ENCODE measurements at regions not wholly inside any gene's neighbourhood (a gene's known extent, or its start where the extent isn't known, plus 50 kb on each side); places are given as distances from the start of the nearest gene placed in this dataset.

DNA sequence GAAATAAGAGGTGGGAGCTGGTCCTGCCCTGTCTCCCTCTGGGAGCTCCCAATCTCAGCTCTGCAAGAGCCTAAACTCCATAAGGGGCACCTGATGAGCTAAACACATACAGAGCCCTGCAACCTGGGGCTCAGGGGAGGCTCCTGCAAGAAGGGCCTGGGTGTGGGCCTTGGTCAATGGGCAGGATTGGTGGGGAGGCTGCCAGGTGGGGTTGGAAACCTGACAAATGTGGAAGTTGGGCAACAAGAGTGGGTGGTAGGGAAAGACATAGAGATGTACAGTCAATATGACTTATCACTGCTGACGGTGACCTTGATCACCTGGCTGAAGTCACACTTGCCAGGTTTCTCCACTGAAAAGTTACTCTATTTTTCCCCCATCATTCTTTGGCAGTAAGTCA lies 209.9 kb downstream of the TTC32 start:
- 94 to 100% (median 97%) methylated on average over 1 of the region's 1 CpG for WGBS, 5 donors
- Histone ChIP-seq H3K27me3 (replicated peaks in 1 of 7) (no peaks in the 10 kb centered on the region), H3K9me3 (peaks cover 0 to 9% (median 2%) of the 10 kb centered on the region in 8 donors), H3K4me3 (no peak overlapping the region), H3K36me3 (no peaks in the 10 kb centered on the region), H3K4me1 (no peaks in the 10 kb centered on the region), H3K27ac (no peak overlapping the region)
- DNase-seq, result no peak
- intact Hi-C loops (cut with DNase I; ENCODE audit: low total_unique reads), result no loop called here
- TF ChIP-seq POLR2AphosphoS5 (IDR thresholded peaks at IDR 0.05) (no peak), POLR2A (IDR thresholded peaks at IDR 0.05) (no peak)
- TF ChIP-seq, protein P1, sequence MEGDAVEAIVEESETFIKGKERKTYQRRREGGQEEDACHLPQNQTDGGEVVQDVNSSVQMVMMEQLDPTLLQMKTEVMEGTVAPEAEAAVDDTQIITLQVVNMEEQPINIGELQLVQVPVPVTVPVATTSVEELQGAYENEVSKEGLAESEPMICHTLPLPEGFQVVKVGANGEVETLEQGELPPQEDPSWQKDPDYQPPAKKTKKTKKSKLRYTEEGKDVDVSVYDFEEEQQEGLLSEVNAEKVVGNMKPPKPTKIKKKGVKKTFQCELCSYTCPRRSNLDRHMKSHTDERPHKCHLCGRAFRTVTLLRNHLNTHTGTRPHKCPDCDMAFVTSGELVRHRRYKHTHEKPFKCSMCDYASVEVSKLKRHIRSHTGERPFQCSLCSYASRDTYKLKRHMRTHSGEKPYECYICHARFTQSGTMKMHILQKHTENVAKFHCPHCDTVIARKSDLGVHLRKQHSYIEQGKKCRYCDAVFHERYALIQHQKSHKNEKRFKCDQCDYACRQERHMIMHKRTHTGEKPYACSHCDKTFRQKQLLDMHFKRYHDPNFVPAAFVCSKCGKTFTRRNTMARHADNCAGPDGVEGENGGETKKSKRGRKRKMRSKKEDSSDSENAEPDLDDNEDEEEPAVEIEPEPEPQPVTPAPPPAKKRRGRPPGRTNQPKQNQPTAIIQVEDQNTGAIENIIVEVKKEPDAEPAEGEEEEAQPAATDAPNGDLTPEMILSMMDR (IDR thresholded peaks at IDR 0.05 in 8 of 11, conservative IDR thresholded peaks at IDR 0.05 in 3 of 11), result no peak

DNA sequence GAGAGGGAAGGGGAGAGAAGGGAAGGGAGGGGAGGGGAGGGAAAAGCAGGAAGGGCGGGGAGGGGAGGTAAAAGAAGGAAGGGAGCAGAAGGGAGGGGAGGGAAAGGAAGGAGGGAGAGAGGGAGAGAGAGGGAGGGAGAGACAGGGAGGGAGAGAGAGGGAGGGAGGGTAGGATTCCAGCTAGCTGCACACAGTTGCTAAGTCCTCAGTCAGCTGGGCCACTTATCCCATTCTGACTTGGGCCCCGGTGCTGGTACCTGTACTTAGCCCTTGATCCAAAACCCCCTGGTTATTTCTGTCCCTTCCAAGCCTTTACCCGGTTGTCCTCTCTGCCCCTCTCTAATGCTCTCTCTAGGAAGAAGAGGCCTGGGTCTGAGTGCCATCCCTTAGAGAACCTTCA lies 211.4 kb downstream of the TTC32 start:
- no peak overlapping the region for H3K4me3 ChIP-seq
- intact Hi-C loops (cut with DNase I; ENCODE audit: low total_unique reads), result no loop called here
- no peak overlapping the region for H3K27ac ChIP-seq
- WGBS, 5 donors, result 67 to 76% (median 72%) methylated on average over 3 of the region's 3 CpGs
- no peaks in the 10 kb centered on the region for H3K27me3 ChIP-seq (replicated peaks in 1 of 7)
- no peaks in the 10 kb centered on the region for H3K4me1 ChIP-seq
- H3K36me3 ChIP-seq, result no peaks in the 10 kb centered on the region
- no peak for TF ChIP-seq POLR2A (IDR thresholded peaks at IDR 0.05)
- TF ChIP-seq, protein P1 (IDR thresholded peaks at IDR 0.05 in 8 of 11, conservative IDR thresholded peaks at IDR 0.05 in 3 of 11), result no peak
- no peak for TF ChIP-seq POLR2AphosphoS5 (IDR thresholded peaks at IDR 0.05)
- H3K9me3 ChIP-seq, result no peaks in the 10 kb centered on the region
- no peak for DNase-seq

DNA sequence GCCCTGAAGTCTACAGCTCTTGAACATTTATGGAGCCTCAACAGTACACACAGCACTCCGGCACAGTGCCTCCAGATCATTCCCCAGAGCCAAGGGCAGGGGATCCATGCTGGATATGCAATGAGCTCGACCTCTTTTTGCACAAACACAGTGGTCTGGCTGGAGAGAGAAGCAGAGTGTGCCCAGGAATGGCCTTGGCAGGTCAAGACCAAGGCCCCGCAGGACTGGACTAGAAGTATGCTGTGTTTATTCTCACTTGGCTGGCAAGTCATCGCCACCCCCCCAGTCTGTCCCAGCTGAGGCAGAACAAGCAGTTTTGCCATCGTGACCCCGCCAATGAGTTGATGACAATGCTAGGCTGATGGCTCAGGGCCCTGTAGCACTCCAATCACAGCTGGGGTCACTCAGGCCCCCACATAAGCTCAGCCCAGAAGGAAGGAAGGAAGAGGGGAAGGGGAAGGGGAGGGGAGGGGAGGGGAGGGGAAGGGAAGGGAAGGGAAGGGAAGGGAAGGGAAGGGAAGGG lies 212.1 kb downstream of the TTC32 start:
- Histone ChIP-seq H3K27me3 (replicated peaks in 1 of 7) (no peaks in the 10 kb centered on the region), H3K4me1 (no peaks in the 10 kb centered on the region), H3K27ac (no peak overlapping the region), H3K4me3 (no peak overlapping the region), H3K36me3 (no peaks in the 10 kb centered on the region), H3K9me3 (no peaks in the 10 kb centered on the region)
- no peak for DNase-seq
- TF ChIP-seq POLR2AphosphoS5 (IDR thresholded peaks at IDR 0.05) (no peak), POLR2A (IDR thresholded peaks at IDR 0.05) (no peak)
- TF ChIP-seq, protein P1 (IDR thresholded peaks at IDR 0.05 in 8 of 11, conservative IDR thresholded peaks at IDR 0.05 in 3 of 11), result no peak
- intact Hi-C loops (cut with DNase I; ENCODE audit: low total_unique reads), result no loop called here
- WGBS, 5 donors, result 70 to 85% (median 84%) methylated on average over 5 to 6 of the region's 6 CpGs

DNA sequence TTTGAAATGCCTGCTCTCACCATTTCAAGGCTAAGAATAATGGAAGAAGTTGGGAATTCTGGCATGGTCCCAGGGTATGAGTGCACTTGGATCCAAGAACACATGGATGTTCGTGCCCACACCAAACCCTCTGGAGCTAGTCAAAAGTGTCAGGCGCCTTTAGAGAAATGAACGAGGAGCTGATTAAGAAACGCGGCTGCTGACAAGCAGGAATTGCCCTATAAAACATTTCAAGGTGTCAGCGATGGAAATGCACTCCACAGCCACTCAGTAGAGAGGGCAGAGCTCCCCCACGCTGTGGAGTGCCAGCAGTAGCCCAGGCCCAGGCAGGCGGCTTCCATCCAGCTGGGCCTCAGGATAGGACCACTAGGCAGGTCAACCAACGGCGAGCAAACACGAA lies 213.7 kb downstream of the TTC32 start:
- no peaks in the 10 kb centered on the region for H3K27me3 ChIP-seq (replicated peaks in 1 of 7)
- no peaks in the 10 kb centered on the region for H3K4me1 ChIP-seq
- intact Hi-C loops (cut with DNase I; ENCODE audit: low total_unique reads), result no loop called here
- no peak for DNase-seq
- no peaks in the 10 kb centered on the region for H3K9me3 ChIP-seq
- no peak overlapping the region for H3K27ac ChIP-seq
- H3K36me3 ChIP-seq, result no peaks in the 10 kb centered on the region
- H3K4me3 ChIP-seq, result no peak overlapping the region
- WGBS, 5 donors, result 85 to 93% (median 87%) methylated on average over 11 of the region's 11 CpGs
- TF ChIP-seq POLR2A (IDR thresholded peaks at IDR 0.05) (no peak), POLR2AphosphoS5 (IDR thresholded peaks at IDR 0.05) (no peak)
- TF ChIP-seq, protein P1 (IDR thresholded peaks at IDR 0.05 in 8 of 11, conservative IDR thresholded peaks at IDR 0.05 in 3 of 11), result no peak
